GM12878 (cell line): ENCODE measurements at regions not wholly inside any gene's neighbourhood (a gene's known extent, or its start where the extent isn't known, plus 50 kb on each side); places are given as distances from the start of the nearest gene placed in this dataset.

Experiments
- ATAC-seq: fragments of 200-7000 bp; cut with Tn5 transposase; 3 replicates; pipeline ENCODE4 v1.9.1; 2020; ENCODE audit warnings: mild to moderate bottlenecking, moderate library complexity
- BruUV-seq: library from RNA; stranded (reverse); fragments of 400-500 nt; replicated peaks from 2 replicates; lab custom pipeline; 2021; lab: Mats Ljungman, UMichigan
- CTCF ChIA-PET: fragments of 300-600 bp; sonication (Branson Sonifier 250); formaldehyde crosslinking; extraction: SDS; loops from one replicate; lab custom pipeline; 2021; ENCODE audit warnings: inconsistent platforms; lab: Yijun Ruan, JAX
- POLR2A ChIA-PET: fragments of 350-600 bp; formaldehyde crosslinking; extraction: SDS; loops from one replicate; lab custom pipeline; 2021; ENCODE audit warnings: inconsistent platforms; lab: Charles Lee
- RAD21 ChIA-PET: fragments of 300-600 bp; sonication (Branson Sonifier 250); formaldehyde crosslinking; loops from one replicate; lab custom pipeline; 2023; ENCODE audit warnings: antibody characterized with exemption; ENCODE audit not compliant: unreplicated experiment; lab: Charles Lee
- SMC1A ChIA-PET: fragments of 300-600 bp; sonication (Branson Sonifier 250); formaldehyde crosslinking; loops from one replicate; lab custom pipeline; 2023; ENCODE audit not compliant: unreplicated experiment, uncharacterized antibody; lab: Charles Lee
- DNase-seq: peaks from one replicate; pipeline ENCODE4 v3.0.0-alpha.2; 2011; ENCODE audit warnings: low read depth, low spot score
- FAIRE-seq: peaks from 3 replicates; lab custom pipeline; 2011; peaks lifted over from hg19 to GRCh38; lab: Jason Lieb, UNC
- H2AFZ ChIP-seq: 2 replicates; pipeline ENCODE4 v1.6.0; 2011; ENCODE audit warnings: low read depth, low read length, control low read depth; ENCODE audit not compliant: control insufficient read depth
- H3K27ac ChIP-seq: 2 replicates; pipeline ENCODE4 v1.5.1; 2011; ENCODE audit warnings: control low read depth; ENCODE audit not compliant: control insufficient read depth, insufficient read depth
- H3K27me3 ChIP-seq, 2 experiments: replicated peaks in 1 of 2; 2 replicates each; pipeline versions ENCODE4 v1.6.0 to v1.6.1; 2011; ENCODE audit warnings: low read length in 1 of 2; ENCODE audit not compliant: control insufficient read depth in 2 of 2, insufficient read depth in 2 of 2
- H3K36me3 ChIP-seq, 2 experiments: 2 replicates each; pipeline ENCODE4 v1.5.1; 2011; ENCODE audit warnings: low read length in 1 of 2; ENCODE audit not compliant: control insufficient read depth in 2 of 2, insufficient read depth in 2 of 2
- H3K4me1 ChIP-seq: 2 replicates; pipeline ENCODE4 v1.6.1; 2011; ENCODE audit warnings: mild to moderate bottlenecking, low read length, moderate library complexity, mixed read lengths; ENCODE audit not compliant: control insufficient read depth, insufficient read depth
- H3K4me2 ChIP-seq: 2 replicates; pipeline ENCODE4 v1.6.0; 2011; ENCODE audit warnings: control low read depth; ENCODE audit not compliant: control insufficient read depth, insufficient read depth
- H3K4me3 ChIP-seq: fragments of 200-600 bp; sonication (generic); 2 replicates; pipeline ENCODE4 v1.5.1; 2016
- H3K79me2 ChIP-seq: 2 replicates; pipeline ENCODE4 v1.6.0; 2011; ENCODE audit warnings: low read length; ENCODE audit not compliant: control insufficient read depth, insufficient read depth
- H3K9ac ChIP-seq: 2 replicates; pipeline ENCODE4 v1.8.0; 2011; ENCODE audit warnings: low read length, control low read depth, mixed read lengths; ENCODE audit not compliant: control insufficient read depth, insufficient read depth
- H3K9me3 ChIP-seq: replicated peaks from 3 replicates; pipeline ENCODE4 v1.5.1; 2011; ENCODE audit warnings: mild to moderate bottlenecking, low read length; ENCODE audit not compliant: control insufficient read depth, insufficient read depth
- H4K20me1 ChIP-seq: 2 replicates; pipeline ENCODE4 v1.6.0; 2011; ENCODE audit not compliant: control insufficient read depth, insufficient read depth
- CEBPB ChIP-seq, 2 experiments: fragments of 150-350 bp in 1 of 2; IDR thresholded peaks; 2 replicates each; pipeline ENCODE4 v1.6.1; 2012 to 2014; ENCODE audit warnings: low read depth in 2 of 2, low read length in 2 of 2, borderline replicate concordance in 1 of 2, inconsistent platforms in 1 of 2
- NFYA ChIP-seq: IDR thresholded peaks from 2 replicates; pipeline ENCODE4 v1.6.1; 2011; ENCODE audit warnings: low read depth, mild to moderate bottlenecking, low read length, improper control_type of control experiment, borderline replicate concordance
- POLR2AphosphoS2 ChIP-seq: IDR thresholded peaks from 2 replicates; pipeline ENCODE4 v1.6.1; 2011; ENCODE audit warnings: low read depth, mild to moderate bottlenecking, low read length, improper control_type of control experiment, moderate library complexity
- RUNX3 ChIP-seq: IDR thresholded peaks from 2 replicates; pipeline ENCODE4 v1.6.1; 2012; ENCODE audit warnings: low read length, inconsistent platforms
- STAT1 ChIP-seq: fragments of 450-650 bp; conservative IDR thresholded peaks from 2 replicates; pipeline ENCODE4 v1.6.1; 2014; ENCODE audit warnings: antibody characterized with exemption, mild to moderate bottlenecking
- ZBTB4 ChIP-seq: fragments of 450-650 bp; formaldehyde crosslinking; IDR thresholded peaks from 2 replicates; pipeline ENCODE4 v1.4.0; 2022; ENCODE audit warnings: mild to moderate bottlenecking, moderate library complexity
- WGBS: methylation state at CpG from one replicate; pipeline ENCODE4 v1.1.6; 2016; ENCODE audit warnings: low lambda C conversion rate; ENCODE audit not compliant: insufficient replicate concordance, insufficient coverage; ENCODE audit errors: missing lambda C conversion rate; 5-methylcytosine and 5-hydroxymethylcytosine counted together
- in situ Hi-C: fragments of 300-500 bp; cut with MboI; formaldehyde crosslinking; loops from 9 replicates; pipeline ENCODE4 v1.14.3; 2018; ENCODE audit warnings: mixed read lengths
- intact Hi-C: fragments of 100-400 bp; cut with micrococcal nuclease; formaldehyde crosslinking; loops from one replicate; pipeline ENCODE4 v1.14.2; 2022; ENCODE audit not compliant: unreplicated experiment

- Histone ChIP-seq H3K27me3 (peaks cover 1 to 4% of the 10 kb centered on the region in 2 experiments; a peak in 1 of 4 replicates), H3K36me3 (no peaks in the 10 kb centered on the region), H2AFZ (no peak overlapping the region), H3K27ac (no peak overlapping the region), H3K4me2 (no peak overlapping the region), H3K9ac (no peak overlapping the region), H3K9me3 (no peaks in the 10 kb centered on the region), H3K4me1 (no peaks in the 10 kb centered on the region), H4K20me1 (no peaks in the 10 kb centered on the region), H3K4me3 (no peak overlapping the region), H3K79me2 (no peaks in the 10 kb centered on the region)
- ChIA-PET RAD21 (no interaction called here), SMC1A (no interaction called here), CTCF (no interaction called here), POLR2A (no interaction called here)
- TF ChIP-seq POLR2AphosphoS2 (no peak), STAT1 (no peak), ZBTB4 (CRISPR knock-in tag) (no peak), CEBPB (IDR thresholded peaks at IDR 0.05; ENCODE audit: borderline replicate concordance in 1 of 2, low read depth in 2 of 2, low read length in 2 of 2) (no peak), RUNX3 (no peak), NFYA (no peak)
- FAIRE-seq = no peak
- no TSS peak for BruUV-seq
- ATAC-seq = no peak
- intact Hi-C loops = no loop called here
- DNase-seq = no peak
- WGBS = 0% methylated on average over 2 of the region's 2 CpGs
- in situ Hi-C loops = no loop called here
Measured at GRCh38 chr1:47701283-47701682, 263.4 kb downstream of the FOXD2 start.
